ENCODE measurements at regions not wholly inside any gene's neighbourhood (a gene's known extent, or its start where the extent isn't known, plus 50 kb on each side); places are given as distances from the start of the nearest gene placed in this dataset.

DNA sequence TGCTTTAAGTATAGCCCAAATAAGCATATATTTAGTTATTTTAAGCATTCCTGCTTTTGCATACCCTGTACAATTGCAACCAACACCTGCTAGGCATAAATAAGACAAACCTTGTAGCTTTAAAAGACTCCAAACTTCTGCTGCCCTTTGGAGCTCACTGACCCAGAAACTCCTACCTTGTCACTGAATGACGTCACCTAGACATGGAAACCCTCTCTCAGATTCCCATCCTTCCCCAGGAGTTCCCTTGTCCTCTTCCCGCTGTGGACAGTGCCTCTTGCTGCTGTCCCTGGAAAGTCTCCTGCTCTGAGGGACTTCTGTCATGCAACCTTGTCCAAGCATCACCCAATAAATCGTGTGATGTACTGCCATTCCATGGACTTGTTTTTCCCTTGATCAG is 507.2 kb downstream of the GRXCR1 start:
- Mint-ChIP-seq H3K27me3 (ENCODE audit: insufficient read depth) (no peaks in the 10 kb centered on the region), H3K27ac (no peak overlapping the region)
- WGBS, 2 experiments (ENCODE audit: insufficient coverage in 1 of 2, insufficient read length in 1 of 2), result 85 to 97% methylated on average over 2 to 3 of the region's 3 CpGs

GRCh38 chr4:43402393-43402792 is 509.9 kb downstream of the GRXCR1 start:
- WGBS, 2 experiments (ENCODE audit: insufficient coverage in 1 of 2, insufficient read length in 1 of 2), result 91 to 100% methylated on average over 1 of the region's 1 CpG

More for the DNA sequence above, 507.2 kb downstream of the GRXCR1 start:
- no peaks in the 10 kb centered on the region for H3K9me3 Mint-ChIP-seq
- H3K27me3 ChIP-seq (ENCODE audit: control insufficient read depth, insufficient read depth, low read length, poor library complexity, severe bottlenecking), result no peaks in the 10 kb centered on the region
- H3K4me3 Mint-ChIP-seq, result no peak overlapping the region
- TF ChIP-seq CTCF (conservative IDR thresholded peaks at IDR 0.05), result no peak
- no peak overlapping the region for H3K27ac ChIP-seq (ENCODE audit: low read depth, low read length)
- H3K4me1 ChIP-seq (ENCODE audit: control insufficient read depth, insufficient read depth, low read length), result no peaks in the 10 kb centered on the region
- no peak overlapping the region for H3K9ac ChIP-seq (ENCODE audit: extremely low read depth, low read length, poor library complexity, severe bottlenecking)
- H3K4me1 Mint-ChIP-seq, result peaks cover 6% of the 10 kb centered on the region
- H3K9me3 ChIP-seq (ENCODE audit: control insufficient read depth, low read length), result no peaks in the 10 kb centered on the region
- H3K36me3 ChIP-seq (ENCODE audit: control insufficient read depth, insufficient read depth, low read length), result no peaks in the 10 kb centered on the region
- no peaks in the 10 kb centered on the region for H3K36me3 Mint-ChIP-seq (ENCODE audit: low read depth)
- DNase-seq, result no peak
- H3K4me3 ChIP-seq (ENCODE audit: low read length), result no peak overlapping the region

GRCh38 chr4:43410636-43411035 is 518.1 kb downstream of the GRXCR1 start:
- Histone ChIP-seq H3K27ac (ENCODE audit: low read depth, low read length) (no peak overlapping the region), H3K9me3 (ENCODE audit: control insufficient read depth, low read length) (peaks cover 20% of the 10 kb centered on the region), H3K4me3 (ENCODE audit: low read length) (no peak overlapping the region), H3K27me3 (ENCODE audit: control insufficient read depth, insufficient read depth, low read length, poor library complexity, severe bottlenecking) (no peaks in the 10 kb centered on the region), H3K36me3 (ENCODE audit: control insufficient read depth, insufficient read depth, low read length) (no peaks in the 10 kb centered on the region), H3K4me1 (ENCODE audit: control insufficient read depth, insufficient read depth, low read length) (no peaks in the 10 kb centered on the region), H3K9ac (ENCODE audit: extremely low read depth, low read length, poor library complexity, severe bottlenecking) (no peak overlapping the region)
- no peak overlapping the region for H3K4me3 Mint-ChIP-seq
- no peak overlapping the region for H3K27ac Mint-ChIP-seq
- H3K27me3 Mint-ChIP-seq (ENCODE audit: insufficient read depth), result no peaks in the 10 kb centered on the region
- peaks cover 45% of the 10 kb centered on the region for H3K9me3 Mint-ChIP-seq
- TF ChIP-seq CTCF (conservative IDR thresholded peaks at IDR 0.05), result no peak
- H3K4me1 Mint-ChIP-seq, result no peaks in the 10 kb centered on the region
- DNase-seq, result no peak
- WGBS, 2 experiments (ENCODE audit: insufficient coverage in 1 of 2, insufficient read length in 1 of 2), result 96% methylated on average over 7 of the region's 9 CpGs; no CpG with 5 or more reads in 1 of the 2 experiments
- no peaks in the 10 kb centered on the region for H3K36me3 Mint-ChIP-seq (ENCODE audit: low read depth)

More at GRCh38 chr4:43402393-43402792, 509.9 kb downstream of the GRXCR1 start:
- no peaks in the 10 kb centered on the region for H3K36me3 ChIP-seq (ENCODE audit: control insufficient read depth, insufficient read depth, low read length)
- no peaks in the 10 kb centered on the region for H3K4me1 ChIP-seq (ENCODE audit: control insufficient read depth, insufficient read depth, low read length)
- H3K36me3 Mint-ChIP-seq (ENCODE audit: low read depth), result no peaks in the 10 kb centered on the region
- peaks cover 17% of the 10 kb centered on the region for H3K9me3 ChIP-seq (ENCODE audit: control insufficient read depth, low read length)
- peaks cover 6% of the 10 kb centered on the region for H3K4me1 Mint-ChIP-seq
- no peak overlapping the region for H3K27ac ChIP-seq (ENCODE audit: low read depth, low read length)
- H3K4me3 Mint-ChIP-seq, result no peak overlapping the region
- H3K27ac Mint-ChIP-seq, result no peak overlapping the region
- peaks cover 19% of the 10 kb centered on the region for H3K9me3 Mint-ChIP-seq
- no peak overlapping the region for H3K4me3 ChIP-seq (ENCODE audit: low read length)
- no peak for DNase-seq
- TF ChIP-seq CTCF (conservative IDR thresholded peaks at IDR 0.05), result no peak
- no peaks in the 10 kb centered on the region for H3K27me3 ChIP-seq (ENCODE audit: control insufficient read depth, insufficient read depth, low read length, poor library complexity, severe bottlenecking)
- H3K27me3 Mint-ChIP-seq (ENCODE audit: insufficient read depth), result no peaks in the 10 kb centered on the region
- H3K9ac ChIP-seq (ENCODE audit: extremely low read depth, low read length, poor library complexity, severe bottlenecking), result no peak overlapping the region

Data from endodermal cell (in vitro differentiated cells).